ENCODE measurements at regions not wholly inside any gene's neighbourhood (a gene's known extent, or its start where the extent isn't known, plus 50 kb on each side); places are given as distances from the start of the nearest gene placed in this dataset.
"Not testable (repeated sequence)": the region's sequence is repeated elsewhere in the genome, so short reads cannot be mapped to it uniquely, and the experiment has no call there.

DNA sequence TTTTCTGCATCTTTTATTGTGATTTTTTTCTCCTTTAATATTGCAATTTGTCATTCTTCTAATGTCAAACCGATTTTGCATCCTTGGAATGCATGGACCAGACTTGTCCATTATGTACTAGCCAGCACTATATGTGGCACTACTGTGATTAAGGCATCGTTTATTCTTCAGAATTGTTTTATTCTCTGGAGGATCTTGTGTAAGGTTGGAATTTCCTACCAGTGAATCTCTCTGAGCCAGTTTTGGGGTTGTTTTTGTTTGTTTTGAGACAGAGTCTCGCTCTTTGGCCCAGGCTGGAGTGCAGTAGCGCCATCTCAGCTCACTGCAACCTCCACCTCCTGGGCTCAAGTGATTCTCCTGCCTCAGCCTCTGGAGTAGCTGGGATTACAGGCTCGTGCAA is 58.5 kb downstream of the IGLL5 start:
- no peak for DNase-seq

DNA sequence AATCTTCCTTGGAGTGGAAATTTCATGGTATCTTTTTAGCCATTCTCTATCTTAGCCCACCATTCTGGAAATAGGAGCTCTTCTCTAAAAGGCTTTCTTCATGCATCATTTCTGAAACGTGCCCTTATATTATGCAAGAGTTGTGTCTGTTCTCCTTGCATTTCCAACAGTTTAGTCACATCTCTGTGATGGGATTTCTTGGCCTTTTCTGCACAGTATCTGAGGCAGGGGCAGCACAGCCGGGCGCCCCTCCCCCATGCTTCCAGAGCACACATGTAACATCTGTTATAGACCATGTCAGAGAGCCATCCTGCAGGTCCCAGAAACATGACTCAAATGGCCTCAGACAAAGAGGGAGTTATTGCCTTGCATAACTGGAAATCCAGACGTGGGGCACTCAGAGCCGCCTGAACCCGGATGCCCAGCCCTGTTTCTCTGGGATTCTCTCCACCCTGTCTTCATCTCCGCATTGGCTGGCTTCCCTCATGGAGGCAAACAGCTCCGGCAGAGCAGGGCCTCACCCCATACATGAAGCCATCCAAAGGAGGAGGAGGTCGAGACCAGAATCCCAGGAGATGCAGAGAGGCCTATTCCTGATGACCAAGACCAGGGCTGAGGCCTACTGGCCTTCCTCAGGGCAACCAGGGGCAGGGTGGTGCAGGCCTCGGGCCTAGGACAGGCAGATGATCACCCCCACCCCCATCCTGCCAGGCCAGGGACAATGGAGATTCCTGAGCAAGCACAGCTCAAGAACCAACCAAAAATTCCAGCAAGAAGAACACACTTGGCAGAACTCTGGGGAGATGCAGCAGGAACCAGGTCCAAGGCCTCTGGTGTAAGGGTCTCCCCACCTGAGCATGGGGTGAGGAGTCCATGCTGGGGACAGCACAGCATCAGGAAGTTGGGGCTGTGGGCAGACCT is 61.3 kb downstream of the IGLL5 start:
- no peak for DNase-seq

DNA sequence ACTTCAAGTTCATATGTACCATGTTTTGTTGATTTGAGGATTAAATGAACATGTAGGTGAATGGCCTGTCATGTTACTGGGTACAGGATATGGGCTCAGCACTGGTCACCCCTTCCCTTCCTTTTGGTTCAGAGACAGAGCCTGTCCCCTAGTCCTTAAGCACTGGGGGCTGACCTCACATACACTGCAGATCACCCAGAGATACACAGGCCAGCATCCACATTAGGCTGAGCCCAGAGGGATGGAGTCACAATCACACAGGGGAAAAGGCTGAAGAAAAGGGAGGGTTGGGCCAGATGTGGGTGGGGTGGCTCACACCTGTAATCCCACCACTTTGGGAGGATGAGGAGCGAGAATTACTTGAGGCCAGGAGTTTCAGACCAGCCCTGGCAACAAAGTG is 62.3 kb downstream of the IGLL5 start:
- DNase-seq, result no peak

DNA sequence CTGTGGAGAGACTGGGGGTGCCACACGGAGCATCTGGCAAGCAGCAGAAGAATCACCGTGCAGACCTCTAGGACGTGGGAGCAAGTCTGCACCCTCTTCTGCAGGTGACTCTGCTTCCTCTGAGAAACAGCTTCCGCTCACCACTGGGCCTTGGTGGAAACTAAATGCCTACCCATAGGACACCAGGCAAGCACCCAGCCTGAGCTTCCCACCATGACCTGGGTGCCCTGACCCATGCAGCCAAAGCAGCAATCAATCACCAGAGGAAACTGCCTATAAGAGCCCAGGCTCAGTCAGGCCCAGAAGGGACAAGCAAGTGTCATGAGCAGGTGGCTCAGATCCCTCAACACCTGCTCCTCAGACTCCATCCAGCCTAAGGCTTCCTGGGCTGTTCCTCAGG is 63.4 kb downstream of the IGLL5 start:
- DNase-seq, result no peak

DNA sequence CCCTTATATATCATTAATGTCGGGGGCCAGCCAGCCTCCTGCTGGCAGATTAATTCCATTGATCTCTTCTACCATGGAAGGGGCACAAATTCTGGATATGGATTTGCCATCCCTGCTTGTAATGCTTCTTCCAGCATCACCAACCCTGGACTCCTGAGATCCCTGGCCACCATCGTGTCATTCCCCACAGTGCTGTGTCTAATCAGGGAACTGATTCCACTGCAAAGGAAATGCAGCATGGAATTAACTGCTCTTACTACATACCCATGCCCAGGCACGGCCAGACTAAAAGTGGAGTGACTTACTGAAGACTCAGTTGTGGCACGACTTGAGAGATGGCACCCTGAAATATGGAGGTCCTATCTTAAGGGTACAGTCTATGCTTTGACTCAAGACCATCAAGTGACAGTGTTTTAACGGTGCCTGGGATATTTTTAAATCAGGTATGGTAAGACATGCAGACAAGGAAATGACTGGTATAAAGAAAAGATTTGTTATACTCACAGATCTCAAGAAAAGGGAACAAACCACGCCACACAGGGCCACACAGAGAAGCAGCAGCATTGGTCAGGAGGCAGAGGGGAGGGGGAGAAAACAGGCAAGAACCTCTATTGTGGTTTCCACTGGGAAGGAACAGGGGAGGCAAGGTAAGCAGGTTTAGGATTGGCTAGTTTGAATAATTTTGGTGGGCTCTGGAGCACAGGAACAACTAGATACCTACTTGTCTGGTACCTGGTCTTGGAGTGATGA is 65.1 kb downstream of the IGLL5 start:
- no peak for DNase-seq

DNA sequence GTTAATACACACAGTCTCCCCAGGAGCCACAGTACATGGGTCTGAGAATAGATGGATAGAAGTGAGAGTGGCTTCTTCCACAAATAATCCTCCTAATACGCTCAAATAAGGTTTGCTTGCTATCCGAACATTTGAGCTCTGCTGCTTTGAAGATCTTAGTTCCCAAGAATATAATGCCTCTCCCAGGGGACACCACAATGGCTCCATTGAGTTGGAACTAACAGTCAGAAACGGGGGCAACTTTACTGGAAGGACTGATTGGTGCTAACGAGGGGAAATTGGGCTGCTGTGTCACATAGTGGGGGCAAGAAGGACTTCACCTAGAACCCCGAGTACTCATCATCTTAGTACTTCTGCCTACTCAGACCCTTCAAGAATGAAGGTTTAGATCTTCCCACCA is 66.2 kb downstream of the IGLL5 start:
- DNase-seq, result no peak

DNA sequence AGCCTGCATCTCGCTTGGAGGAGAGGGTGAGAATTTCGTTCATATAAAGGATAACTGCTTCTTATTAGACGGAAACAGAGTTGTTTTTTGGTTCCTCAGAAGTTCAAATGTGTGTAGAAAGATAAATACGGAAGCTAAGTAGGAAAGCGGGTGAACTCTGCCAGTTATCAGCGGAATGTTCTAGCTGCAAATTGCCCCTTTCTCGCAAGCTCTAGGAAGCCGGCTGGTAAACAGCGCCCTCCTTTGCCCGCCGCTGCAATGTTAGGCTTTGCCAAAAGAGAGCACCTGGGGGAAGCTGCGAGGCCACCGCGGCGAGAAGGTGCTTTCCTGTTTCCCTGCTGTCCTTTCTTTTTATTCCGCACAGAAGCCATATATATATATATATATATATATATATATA is 67.0 kb downstream of the IGLL5 start:
- DNase-seq, result no peak

DNA sequence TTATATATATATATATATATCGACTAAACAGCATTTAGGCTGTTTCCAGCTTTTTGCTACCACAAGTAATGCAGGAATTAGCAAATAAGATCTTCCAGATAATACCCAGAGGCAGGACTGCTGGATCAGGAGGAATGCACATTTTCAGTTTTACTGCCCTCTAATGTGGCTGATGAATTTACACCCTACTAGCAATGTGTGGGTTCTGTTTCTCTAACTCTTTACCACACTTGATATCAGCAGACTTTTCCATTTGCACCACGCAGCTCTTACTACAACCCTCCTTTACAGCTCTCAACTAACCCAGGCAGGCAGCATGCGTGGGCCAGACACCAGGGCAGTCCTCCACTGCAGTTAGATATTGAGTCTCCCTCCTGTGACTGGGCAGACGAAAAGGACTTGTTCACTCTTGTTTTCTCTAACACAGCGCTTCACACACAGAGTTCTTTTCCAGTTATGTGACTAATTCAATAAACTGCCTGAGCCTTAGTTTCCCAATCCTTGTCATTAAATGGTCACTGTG is 67.7 kb downstream of the IGLL5 start:
- DNase-seq, result no peak

DNA sequence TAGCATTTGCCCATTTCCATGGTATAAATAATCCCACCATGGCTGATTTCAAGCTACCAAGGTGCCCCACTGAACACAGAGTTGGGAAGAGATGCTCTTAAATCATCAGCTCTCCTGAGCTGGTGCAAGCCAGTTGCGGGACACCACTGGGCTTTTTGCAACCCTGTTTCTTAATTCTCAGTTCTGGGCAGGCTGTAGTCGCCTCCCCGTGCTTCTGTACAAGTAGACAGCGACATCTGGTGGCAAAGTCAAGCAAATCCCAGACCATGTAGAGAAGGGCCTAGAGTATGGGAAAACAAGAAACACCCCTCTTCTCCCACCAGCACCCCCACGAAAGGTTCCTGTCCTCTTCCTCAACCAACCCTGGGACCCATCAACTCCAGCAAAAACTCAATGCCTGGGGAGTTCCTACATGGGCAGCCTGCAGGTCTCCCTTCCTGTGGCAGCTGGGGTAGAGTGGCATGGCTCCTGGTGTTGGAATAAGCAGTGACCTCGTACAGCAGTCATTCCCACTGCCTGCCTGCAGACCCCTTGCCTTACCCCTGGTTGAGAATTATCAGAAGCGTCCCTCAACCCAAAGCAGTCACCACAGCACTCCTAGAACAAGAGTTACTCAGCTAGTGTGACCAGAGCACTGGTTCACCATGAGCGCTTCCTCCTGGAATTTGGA is 68.4 kb downstream of the IGLL5 start:
- DNase-seq, result no peak

DNA sequence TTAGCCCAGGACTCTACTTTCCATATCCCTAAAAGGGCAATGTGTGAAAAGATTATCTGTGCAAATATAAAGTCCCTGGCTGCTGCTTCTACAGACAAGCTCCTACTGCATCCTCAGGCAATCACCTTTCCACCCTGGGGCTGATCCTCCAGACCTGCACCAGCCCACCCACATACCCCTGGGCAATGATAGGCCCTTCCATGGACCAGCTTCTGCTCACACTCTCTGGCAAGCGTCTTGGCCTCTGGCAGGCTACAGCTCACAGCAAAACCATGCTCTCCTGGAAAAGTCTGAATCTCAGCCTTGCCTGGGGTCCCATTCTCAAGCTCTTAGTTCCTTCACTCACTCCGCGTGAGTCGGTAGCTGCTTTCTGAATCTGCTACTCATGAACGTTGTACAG is 69.5 kb downstream of the IGLL5 start:
- DNase-seq, result no peak

DNA sequence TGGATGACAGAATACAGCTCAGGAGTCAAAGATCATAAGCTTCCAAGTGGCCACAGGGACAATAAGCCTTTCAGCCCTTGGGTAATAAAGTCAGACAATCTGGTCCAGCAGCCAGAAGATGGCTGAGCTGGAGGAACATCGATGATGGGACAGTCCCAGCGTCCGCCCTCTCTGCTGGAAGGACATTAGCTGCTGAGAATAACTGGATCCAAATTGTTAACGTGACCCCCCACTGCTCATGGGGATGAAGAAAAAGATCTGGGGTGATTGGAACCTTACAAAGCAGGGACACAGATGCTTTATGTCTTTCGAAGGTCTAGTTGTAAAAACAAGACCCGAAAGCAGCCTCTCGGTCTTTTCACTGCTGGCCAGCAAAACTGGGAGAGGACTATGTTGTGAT is 71.0 kb downstream of the IGLL5 start:
- no peak for DNase-seq

DNA sequence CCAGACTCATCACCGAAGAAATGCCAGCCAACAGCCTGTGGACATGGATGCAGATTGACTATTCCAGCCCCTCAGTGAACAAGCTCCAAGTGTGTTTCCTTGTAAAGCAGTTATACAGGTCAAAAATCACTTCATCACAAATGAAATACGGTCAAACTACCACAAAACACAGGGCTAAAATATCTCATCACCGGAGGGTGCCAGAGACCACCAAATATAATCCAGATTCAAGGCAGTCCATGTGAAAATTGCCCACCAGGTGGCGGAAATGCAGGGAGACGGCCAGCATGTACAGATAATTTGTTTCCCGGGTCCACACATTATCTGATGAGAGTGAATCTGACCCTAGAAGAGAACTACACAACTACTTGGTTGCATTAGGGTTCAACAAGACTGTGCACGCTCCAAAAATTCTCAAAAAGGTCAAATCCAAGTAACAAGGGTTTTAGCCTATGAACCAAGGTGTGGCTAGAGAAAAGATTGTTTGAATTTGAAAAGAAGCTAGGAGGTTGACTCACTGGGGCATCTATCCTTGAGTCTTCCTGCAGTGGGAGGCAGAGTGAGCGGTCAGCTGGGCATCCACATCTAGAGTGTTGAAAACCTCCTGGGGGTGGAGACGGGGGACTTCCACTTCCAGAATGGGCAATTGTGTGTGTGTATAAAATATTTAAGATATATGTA is 71.7 kb downstream of the IGLL5 start:
- DNase-seq, result peak; percentile 47

DNA sequence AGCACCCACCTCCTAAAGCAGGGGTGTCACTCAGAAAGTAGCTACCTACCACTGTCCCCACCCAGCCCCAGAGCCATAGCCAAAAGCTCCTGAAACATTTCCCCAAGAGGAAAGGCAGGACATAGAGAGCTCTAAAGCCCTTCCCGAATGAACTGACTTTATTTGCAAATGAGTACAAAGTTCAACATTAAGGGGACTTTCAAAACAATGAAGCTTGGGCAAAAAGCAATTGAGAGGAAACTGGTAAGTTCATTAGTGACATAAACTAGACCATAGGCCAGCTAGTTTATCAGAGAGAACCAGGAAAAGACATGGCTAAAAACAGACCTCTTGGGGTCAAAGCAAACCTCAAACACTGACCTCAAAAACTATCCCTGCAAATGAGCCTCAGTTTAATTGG is 72.7 kb downstream of the IGLL5 start:
- DNase-seq, result no peak

DNA sequence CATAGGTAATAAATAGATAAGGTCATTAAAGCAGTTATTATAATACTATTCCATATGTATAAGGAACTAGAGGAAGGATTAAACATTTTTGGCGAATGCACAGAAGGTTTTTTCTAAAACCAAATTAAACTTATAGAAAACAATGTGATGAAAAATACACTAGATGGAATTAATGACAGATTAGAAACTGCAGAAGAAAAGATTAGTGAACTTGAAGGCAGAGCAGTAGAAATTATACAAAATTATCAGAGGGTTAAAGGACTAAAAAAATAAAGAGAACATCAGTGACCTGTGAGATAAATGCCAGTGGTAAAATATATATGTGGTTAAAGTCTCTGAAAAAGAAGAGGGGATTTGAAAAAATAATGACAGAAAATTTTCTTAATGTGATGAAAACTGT is 74.0 kb downstream of the IGLL5 start:
- DNase-seq, result no peak

DNA sequence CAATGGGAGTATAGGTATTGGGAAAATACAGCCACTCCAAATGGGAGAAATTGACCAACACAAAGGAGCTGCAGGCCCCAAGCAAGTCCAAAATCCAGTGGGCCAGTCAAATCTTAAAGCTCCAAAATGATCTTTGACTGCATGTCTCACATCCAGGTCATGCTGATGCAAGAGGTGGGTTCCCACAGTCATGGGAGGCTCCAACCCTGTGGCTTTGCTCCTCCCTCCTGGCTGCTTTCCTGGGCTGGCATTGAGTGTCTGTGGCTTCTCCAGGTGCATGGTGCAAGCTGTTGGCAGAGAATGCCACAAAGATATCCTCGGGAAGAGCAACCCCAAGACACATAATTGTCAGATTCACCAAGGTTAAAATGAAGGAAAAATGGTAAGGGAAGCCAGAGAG is 80.8 kb downstream of the IGLL5 start:
- no peak for DNase-seq

DNA sequence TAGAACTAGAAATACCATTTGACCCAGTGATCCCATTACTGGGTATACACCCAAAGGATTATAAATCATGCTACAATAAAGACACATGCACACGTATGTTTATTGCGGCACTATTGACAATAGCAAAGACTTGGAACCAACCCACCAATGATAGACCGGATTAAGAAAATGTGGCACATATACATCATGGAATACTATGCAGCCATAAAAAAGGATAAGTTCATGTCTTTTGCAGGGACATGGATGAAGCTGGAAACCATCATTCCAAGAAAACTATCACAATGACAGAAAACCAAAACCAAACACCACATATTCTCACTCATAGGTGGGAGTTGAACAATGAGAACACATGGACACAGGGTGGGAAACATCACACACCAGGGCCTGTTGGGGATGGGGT is 85.0 kb downstream of the IGLL5 start:
- DNase-seq, result not testable (repeated sequence)

DNA sequence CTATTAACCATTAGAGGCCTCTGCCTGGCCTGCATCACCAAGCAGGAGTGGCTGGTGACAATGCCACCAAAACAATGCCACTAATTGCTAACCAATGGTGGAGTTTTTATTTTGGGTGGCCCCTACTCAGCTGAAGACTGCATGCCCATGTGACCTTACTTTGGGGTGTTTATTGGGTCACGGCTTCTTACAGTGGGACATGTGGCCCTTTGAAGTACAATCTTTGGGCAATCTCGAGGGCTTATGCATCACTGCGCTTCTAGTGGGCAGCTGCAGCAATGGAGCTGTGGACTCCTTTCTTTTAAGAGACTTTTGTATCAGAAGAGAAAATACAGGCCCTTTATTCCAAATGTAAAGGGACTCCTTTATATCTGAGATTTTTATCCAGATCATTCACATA is 85.7 kb downstream of the IGLL5 start:
- DNase-seq, result no peak

DNA sequence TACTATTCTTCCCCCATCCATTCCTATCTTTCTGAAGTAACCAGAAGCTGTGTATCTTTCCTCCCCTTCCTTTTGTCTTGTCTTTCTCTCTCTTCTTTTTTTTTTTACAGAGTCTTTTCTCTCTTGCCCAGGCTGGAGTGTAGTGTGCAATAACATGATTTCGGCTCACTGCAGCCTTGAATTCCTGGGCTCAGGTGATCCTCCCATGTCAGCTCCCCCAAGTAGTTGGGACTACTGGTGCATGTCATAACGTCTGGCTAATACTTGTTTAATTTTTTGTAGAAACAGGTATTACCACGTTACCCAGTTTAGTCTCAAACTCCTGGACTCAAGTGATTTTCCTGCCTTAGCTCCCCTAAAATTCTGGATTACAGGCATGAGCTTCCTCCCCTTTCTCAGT is 86.5 kb downstream of the IGLL5 start:
- DNase-seq, result no peak

DNA sequence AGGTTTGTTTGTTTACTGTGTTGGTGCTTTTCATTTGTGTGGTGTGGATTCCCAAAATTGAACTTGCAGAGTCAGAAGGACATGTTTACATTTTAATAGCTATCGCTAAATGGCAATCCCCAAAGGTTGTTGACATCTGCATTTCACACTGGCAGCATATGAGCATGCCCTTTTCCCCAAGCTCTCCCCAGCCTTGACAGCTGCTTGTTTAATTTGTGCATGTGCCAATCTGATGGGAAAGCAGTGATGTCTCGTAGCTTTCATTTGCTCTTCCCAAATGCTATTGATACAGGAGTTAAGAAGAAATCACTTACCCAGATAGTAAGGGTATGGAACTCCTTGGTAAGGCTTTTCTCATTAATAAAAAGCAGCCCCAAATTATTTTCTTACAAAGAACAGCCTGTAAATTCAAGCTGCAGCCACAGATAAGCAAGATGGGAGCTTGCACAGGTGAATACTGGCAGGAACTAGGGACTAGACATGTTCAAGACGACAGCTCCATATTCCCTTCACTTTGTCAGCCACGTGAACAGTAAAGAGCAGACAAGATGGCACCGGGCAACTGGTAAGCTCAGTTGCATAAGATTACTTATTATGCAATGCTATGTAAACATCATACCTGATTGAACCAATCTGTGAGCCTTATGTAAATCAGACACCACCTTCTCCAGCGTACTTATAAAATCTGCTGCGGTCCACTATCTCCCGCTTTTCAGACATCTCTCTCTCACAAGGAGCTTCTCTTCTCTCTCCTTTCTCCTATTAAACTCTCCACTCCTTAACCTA is 87.4 kb downstream of the IGLL5 start:
- no peak for DNase-seq

DNA sequence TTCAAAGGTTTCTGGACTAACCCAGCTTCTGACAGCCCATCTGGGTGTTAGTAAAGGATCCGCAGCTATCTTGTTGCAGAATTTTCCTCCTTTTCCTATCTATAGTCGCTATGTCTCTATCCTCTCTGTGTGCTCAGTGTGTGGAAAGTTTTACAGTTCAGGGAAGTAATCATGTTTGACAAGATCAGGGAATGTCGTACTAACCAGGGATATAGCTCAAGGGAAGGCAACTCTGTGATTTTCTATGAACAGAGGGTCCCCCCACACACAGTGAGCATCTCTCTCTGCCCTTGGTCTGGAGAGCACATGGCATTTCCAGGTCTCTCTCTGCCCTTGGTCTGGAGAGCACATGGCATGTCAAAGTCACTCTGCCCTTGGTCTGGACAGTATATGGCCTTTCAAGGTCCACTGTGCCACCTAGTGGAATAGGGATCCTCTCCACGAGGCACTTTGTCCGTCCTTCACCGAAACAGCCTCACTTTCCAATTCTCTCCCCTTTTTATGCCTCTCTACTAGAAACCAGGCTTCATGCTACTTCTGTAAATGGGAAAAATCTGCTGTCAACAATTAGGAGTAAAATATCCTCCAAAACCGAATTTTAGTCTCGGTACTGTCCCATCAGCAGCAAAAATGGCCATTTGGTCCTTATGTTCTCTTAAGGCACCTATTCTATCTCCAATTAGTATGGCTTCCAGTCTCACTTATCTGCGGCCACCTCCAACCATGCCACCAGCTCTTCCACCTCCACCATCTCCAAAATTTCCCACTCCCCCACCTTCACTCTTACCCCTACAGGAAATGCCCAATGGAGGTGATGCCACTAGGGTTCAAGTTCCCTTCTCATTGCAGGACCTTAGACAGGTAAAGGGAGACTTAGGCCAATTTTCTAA is 88.7 kb downstream of the IGLL5 start:
- no peak for DNase-seq

Data from NCI-H524 treated with DMSO at 0.1 percent for 48 hours (cell line).